Neural crest cell (in vitro differentiated cells): ENCODE measurements at regions not wholly inside any gene's neighbourhood (a gene's known extent, or its start where the extent isn't known, plus 50 kb on each side); places are given as distances from the start of the nearest gene placed in this dataset.

Source experiments
- DNase-seq: peaks from one replicate; pipeline ENCODE4 v3.0.0; 2021; ENCODE audit warnings: low read depth, mixed read lengths, low spot score
- H3K27ac Mint-ChIP-seq: one replicate; pipeline ENCODE4 v1.8.0; 2021; ENCODE audit warnings: mild to moderate bottlenecking, mixed read lengths; ENCODE audit not compliant: unreplicated experiment
- H3K27me3 Mint-ChIP-seq: 2 replicates; pipeline ENCODE4 v1.8.0; 2021; ENCODE audit warnings: low read depth, mild to moderate bottlenecking, mixed read lengths
- H3K36me3 Mint-ChIP-seq: 2 replicates; pipeline ENCODE4 v1.8.0; 2021; ENCODE audit warnings: low read depth, mild to moderate bottlenecking, mixed read lengths
- H3K4me1 Mint-ChIP-seq: 2 replicates; pipeline ENCODE4 v1.8.0; 2021; ENCODE audit warnings: mixed read lengths
- H3K4me3 Mint-ChIP-seq: one replicate; pipeline ENCODE4 v1.8.0; 2021; ENCODE audit warnings: mild to moderate bottlenecking, mixed read lengths
- H3K9me3 Mint-ChIP-seq: 2 replicates; pipeline ENCODE4 v1.8.0; 2021; ENCODE audit warnings: mixed read lengths
- CTCF ChIP-seq: fragments of 200-600 bp; sonication (generic); conservative IDR thresholded peaks from 2 replicates; pipeline ENCODE4 v1.5.0; 2021; ENCODE audit warnings: antibody characterized with exemption, mild to moderate bottlenecking

DNA sequence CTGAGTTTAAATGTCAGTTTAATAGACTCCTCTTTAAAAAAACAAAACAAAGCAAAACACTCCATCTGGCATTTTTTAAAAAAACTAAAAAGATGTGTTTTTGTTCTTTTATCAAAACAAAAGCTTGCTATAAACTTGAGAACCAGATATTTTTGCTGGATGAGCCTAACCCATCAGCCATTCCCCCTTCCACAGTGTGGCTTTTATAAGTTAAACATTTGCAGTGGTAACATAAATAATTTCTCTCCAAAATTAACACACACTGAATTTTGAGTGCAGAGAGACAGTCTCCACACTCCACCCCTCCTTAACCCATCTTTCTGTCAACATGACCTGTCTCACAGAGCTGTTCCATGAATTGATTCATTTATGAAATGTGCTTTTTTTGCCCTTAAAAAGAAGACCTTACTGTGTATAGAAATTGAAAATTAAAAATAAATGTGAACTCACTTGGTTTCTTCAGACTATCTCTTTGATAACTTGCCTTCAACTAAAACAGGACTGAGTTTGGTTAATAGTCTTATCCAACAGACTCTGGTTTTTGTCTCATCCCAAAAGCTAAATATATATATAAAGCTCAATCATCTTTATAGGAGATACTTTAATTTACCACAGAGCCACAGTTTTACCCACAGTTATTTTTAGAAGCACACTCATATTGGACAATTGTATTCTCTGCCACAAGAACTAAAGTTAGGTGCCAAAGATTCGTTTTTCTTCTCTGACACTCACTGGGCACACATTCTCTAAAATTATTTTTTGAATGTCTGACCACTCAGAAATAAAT lies 64.8 kb upstream of the STK39 start:
- TF ChIP-seq CTCF = no peak
- Mint-ChIP-seq H3K27me3 (no peaks in the 10 kb centered on the region), H3K9me3 (peaks cover 12% of the 10 kb centered on the region), H3K4me1 (peaks cover 5% of the 10 kb centered on the region), H3K4me3 (no peak overlapping the region), H3K36me3 (peaks cover 4% of the 10 kb centered on the region), H3K27ac (no peak overlapping the region)
- no peak for DNase-seq

GRCh38 chr2:168314236-168314635 lies 66.8 kb upstream of the STK39 start:
- DNase-seq = no peak
- Mint-ChIP-seq H3K36me3 (no peaks in the 10 kb centered on the region), H3K4me3 (no peak overlapping the region), H3K4me1 (peaks cover 5% of the 10 kb centered on the region), H3K27ac (no peak overlapping the region), H3K9me3 (peaks cover 4% of the 10 kb centered on the region), H3K27me3 (no peaks in the 10 kb centered on the region)
- no peak for TF ChIP-seq CTCF

DNA sequence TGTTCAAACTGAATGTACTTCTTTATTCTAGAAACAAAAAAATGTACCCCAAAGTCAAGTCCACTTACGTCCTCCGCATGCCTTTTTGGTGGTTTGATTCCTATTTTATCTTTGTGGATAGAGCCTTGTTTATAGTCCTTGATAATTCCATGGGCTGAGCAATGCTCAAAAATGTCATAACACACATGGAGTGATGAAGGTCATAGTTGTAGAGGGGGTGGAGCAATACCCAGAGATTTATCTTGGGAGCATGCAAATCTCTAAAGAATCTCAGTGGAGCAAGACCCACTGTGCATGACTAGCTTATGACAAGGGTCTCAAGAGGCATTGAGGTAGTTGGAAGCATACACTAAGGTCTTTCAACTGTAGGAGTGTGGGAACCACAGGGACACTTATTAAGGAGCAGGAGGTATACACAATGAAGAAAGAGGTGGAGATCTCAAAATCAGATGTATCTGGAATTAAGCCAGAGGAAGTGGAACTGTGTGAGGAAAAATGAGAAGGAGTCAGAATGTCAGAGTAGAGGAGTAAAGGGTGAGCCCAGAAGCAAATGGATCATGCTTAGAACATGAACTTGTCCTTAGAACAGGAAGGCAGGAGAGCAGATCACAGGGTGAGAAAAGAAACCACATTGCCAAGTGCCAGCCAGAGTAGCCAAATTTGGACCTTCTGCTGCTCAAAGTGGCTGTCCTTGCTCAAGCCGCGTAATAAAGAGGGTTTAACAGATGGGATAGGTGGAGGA lies 68.1 kb upstream of the STK39 start:
- no peak overlapping the region for H3K4me3 Mint-ChIP-seq
- peaks cover 5% of the 10 kb centered on the region for H3K4me1 Mint-ChIP-seq
- no peak for TF ChIP-seq CTCF
- DNase-seq = no peak
- H3K36me3 Mint-ChIP-seq = no peaks in the 10 kb centered on the region
- peaks cover 4% of the 10 kb centered on the region for H3K9me3 Mint-ChIP-seq
- no peak overlapping the region for H3K27ac Mint-ChIP-seq
- H3K27me3 Mint-ChIP-seq = no peaks in the 10 kb centered on the region

DNA sequence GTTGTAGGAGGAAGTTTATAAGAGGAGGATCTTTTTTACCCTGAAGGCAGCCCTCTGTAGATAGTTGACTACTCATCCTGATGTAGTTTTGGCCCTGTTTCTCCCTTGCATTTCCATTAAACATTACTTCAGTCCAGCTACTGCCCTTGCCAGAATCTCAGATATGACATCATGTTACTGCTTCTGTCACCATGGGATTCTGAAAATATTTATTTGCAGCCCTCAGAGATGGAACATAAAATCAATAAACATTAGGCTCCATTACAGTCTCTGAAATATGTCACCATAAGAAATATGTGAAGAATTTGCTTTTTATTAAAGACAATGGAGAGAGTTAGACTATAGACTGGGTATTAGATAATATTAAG lies 68.7 kb upstream of the STK39 start:
- H3K4me3 Mint-ChIP-seq = no peak overlapping the region
- no peak for DNase-seq
- peaks cover 5% of the 10 kb centered on the region for H3K4me1 Mint-ChIP-seq
- peaks cover 4% of the 10 kb centered on the region for H3K9me3 Mint-ChIP-seq
- TF ChIP-seq CTCF = no peak
- H3K36me3 Mint-ChIP-seq = no peaks in the 10 kb centered on the region
- H3K27ac Mint-ChIP-seq = no peak overlapping the region
- no peaks in the 10 kb centered on the region for H3K27me3 Mint-ChIP-seq

DNA sequence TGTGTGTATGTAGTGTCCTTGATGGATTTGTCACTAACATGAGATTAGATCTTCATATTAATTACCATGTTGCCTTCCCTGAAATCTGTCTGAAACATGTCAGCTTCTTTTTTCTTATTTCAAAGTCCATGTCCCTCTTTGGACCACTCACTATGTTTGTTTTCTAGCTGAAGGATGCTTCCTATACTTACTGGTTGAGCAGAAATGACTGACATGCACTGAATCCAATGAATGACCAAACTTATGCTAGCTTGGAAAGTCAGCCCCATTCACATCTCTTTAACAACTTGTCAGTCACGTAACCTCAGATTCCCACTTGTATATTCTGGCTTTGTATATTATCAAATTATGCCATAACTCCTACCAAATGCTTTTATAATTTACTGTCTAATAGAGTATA lies 69.9 kb upstream of the STK39 start:
- Mint-ChIP-seq H3K4me1 (no peaks in the 10 kb centered on the region), H3K36me3 (no peaks in the 10 kb centered on the region), H3K4me3 (no peak overlapping the region), H3K27ac (no peak overlapping the region), H3K9me3 (peaks cover 4% of the 10 kb centered on the region), H3K27me3 (no peaks in the 10 kb centered on the region)
- DNase-seq = no peak
- TF ChIP-seq CTCF = no peak
